Sigmoid colon (tissue), 4 donors: ENCODE measurements at regions not wholly inside any gene's neighbourhood (a gene's known extent, or its start where the extent isn't known, plus 50 kb on each side); places are given as distances from the start of the nearest gene placed in this dataset.

ENCODE experiments used
- CTCF ChIP-seq, 4 experiments: fragments of 450-650 bp in 3 of 4; fragments of 200-600 bp in 1 of 4; IDR thresholded peaks; one replicate each; pipeline ENCODE4 v1.5.1; 2016 to 2019; ENCODE audit warnings: antibody characterized with exemption in 4 of 4, mild to moderate bottlenecking in 3 of 4, moderate library complexity in 2 of 4
- EP300 ChIP-seq, 4 donors: sonication (generic); formaldehyde crosslinking; IDR thresholded peaks; one replicate each; pipeline ENCODE4 v1.6.1; 2017; ENCODE audit warnings: antibody characterized with exemption in 4 of 4
- POLR2A ChIP-seq, 2 donors: fragments of 450-650 bp; IDR thresholded peaks; one replicate each; pipeline ENCODE4 v1.6.1; 2016; ENCODE audit warnings: antibody characterized with exemption in 2 of 2, mild to moderate bottlenecking in 2 of 2, moderate library complexity in 2 of 2
- POLR2AphosphoS5 ChIP-seq, 4 donors: sonication (generic); formaldehyde crosslinking; IDR thresholded peaks; one replicate each; pipeline ENCODE4 v1.6.1; 2017; ENCODE audit warnings: antibody characterized with exemption in 4 of 4

- TF ChIP-seq POLR2A (IDR thresholded peaks at IDR 0.05) (no peak), CTCF (IDR thresholded peaks at IDR 0.05) (no peak), EP300 (IDR thresholded peaks at IDR 0.05) (no peak), POLR2AphosphoS5 (IDR thresholded peaks at IDR 0.05) (no peak)
Measured at GRCh38 chr2:152894051-152894450, 175.6 kb downstream of the ARL6IP6 start.
